IPS-18c (cell line): ENCODE measurements at regions not wholly inside any gene's neighbourhood (a gene's known extent, or its start where the extent isn't known, plus 50 kb on each side); places are given as distances from the start of the nearest gene placed in this dataset.

ENCODE experiments used
- H3K4me3 ChIP-seq: 2 replicates; pipeline ENCODE4 v1.7.0; 2013; ENCODE audit warnings: low read depth, mild to moderate bottlenecking, low read length, moderate library complexity; ENCODE audit not compliant: insufficient read depth
- H3K9me3 ChIP-seq: one replicate; pipeline ENCODE4 v1.6.1; 2013; ENCODE audit warnings: mild to moderate bottlenecking, low read length, moderate library complexity; ENCODE audit not compliant: control insufficient read depth, insufficient read depth

GRCh38 chr18:55853268-55853667 is 265.3 kb upstream of the TCF4 start:
- H3K9me3 ChIP-seq: no peaks in the 10 kb centered on the region

GRCh38 chr18:55850904-55851303 is 262.9 kb upstream of the TCF4 start:
- no peak overlapping the region for H3K4me3 ChIP-seq

More at GRCh38 chr18:55853268-55853667, 265.3 kb upstream of the TCF4 start:
- no peak overlapping the region for H3K4me3 ChIP-seq

GRCh38 chr18:55849391-55849790 is 261.4 kb upstream of the TCF4 start:
- Histone ChIP-seq H3K9me3 (no peaks in the 10 kb centered on the region), H3K4me3 (no peak overlapping the region)

More at GRCh38 chr18:55850904-55851303, 262.9 kb upstream of the TCF4 start:
- H3K9me3 ChIP-seq: no peaks in the 10 kb centered on the region

GRCh38 chr18:55847960-55848359 is 260.0 kb upstream of the TCF4 start:
- Histone ChIP-seq H3K9me3 (no peaks in the 10 kb centered on the region), H3K4me3 (no peak overlapping the region)

- H3K4me3 ChIP-seq: no peak overlapping the region
- no peaks in the 10 kb centered on the region for H3K9me3 ChIP-seq
Observed at GRCh38 chr18:55845221-55845620, 257.2 kb upstream of the TCF4 start.

GRCh38 chr18:55844382-55844781 is 256.4 kb upstream of the TCF4 start:
- Histone ChIP-seq H3K9me3 (no peaks in the 10 kb centered on the region), H3K4me3 (no peak overlapping the region)

DNA sequence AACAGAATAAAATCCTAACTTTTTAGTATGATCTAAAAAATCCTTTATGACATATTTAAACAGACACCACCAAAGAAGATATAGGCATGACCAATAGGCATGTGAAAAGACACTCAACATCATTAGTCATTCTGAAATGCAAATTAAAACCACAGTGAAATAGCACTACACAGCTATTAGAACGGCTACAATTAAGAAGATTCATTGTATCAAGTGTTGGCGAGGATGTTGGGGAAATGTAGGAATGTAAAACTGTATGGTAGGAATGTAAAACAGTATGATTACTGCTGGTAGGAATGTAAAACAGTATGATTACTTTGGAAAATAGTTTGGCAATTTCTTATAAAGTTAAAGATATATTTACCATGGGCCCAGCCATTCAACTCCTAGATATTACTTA is 253.3 kb upstream of the TCF4 start:
- Histone ChIP-seq H3K9me3 (no peaks in the 10 kb centered on the region), H3K4me3 (no peak overlapping the region)

DNA sequence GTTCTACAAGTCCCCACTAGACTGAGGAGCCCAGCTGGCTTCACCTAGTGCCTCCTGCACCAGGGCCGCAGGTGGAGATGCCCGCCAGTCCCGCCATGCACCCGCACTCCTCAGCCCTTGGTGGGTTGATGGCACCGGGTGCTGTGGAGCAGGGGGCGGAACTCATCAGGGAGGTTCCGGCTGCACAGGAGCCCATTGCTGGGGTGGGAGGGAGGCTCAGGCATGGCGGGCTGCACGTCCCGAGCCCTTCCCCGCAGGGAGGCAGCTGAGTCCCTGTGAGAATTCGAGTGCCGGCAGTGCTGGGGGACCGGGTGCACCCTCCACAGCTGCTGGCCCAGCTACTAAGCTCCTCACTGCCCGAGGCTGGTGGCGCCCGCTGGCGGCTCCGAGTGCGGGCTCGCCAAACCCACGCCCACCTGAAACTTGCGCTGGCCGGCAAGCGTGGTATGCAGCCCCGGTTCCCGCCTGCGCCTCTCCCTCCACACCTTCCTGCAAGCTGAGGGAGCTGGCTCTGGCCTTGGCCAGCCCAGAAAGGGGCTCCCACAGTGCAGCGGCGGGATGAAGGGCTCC is 252.7 kb upstream of the TCF4 start:
- Histone ChIP-seq H3K9me3 (no peaks in the 10 kb centered on the region), H3K4me3 (no peak overlapping the region)

DNA sequence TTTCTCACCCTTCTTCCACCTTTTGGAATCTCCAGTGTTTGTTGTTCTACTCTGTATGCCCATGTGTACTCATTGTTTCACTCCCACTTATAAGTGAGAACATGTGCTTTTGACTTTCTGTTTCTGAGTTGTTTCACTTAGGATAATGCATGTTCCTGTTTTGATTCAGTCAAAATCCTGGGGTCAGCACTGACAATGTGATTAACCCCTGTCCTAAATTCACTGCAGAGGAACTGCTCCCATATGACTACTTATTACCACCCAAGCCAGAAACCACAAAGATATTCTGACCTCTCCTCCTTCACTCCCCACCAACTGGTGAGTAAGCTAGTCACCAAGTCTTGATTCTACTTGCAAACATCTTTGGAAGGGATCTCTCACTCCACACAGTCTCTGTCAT is 251.4 kb upstream of the TCF4 start:
- no peak overlapping the region for H3K4me3 ChIP-seq

DNA sequence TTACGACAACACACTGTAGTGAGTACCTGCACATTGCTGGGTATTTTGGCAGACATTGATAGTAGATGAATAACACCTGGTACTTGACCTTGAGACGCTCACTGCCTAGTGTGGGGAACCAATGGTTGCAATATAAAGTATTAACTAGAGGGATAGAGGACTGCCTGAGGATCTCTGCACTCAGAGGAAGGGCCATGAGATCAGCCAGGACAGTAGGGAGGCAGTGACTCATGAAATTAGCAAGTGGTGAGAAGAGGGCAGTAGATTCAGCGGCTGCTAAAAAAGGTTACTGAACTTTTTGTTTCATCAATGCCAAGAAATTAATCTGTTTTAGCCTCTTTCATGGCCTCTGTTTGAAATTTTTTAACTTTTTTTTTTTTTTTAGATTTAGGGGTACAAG is 250.8 kb upstream of the TCF4 start:
- Histone ChIP-seq H3K4me3 (no peak overlapping the region), H3K9me3 (no peaks in the 10 kb centered on the region)

More for the DNA sequence above, 251.4 kb upstream of the TCF4 start:
- H3K9me3 ChIP-seq: no peaks in the 10 kb centered on the region

- no peak overlapping the region for H3K4me3 ChIP-seq
- no peaks in the 10 kb centered on the region for H3K9me3 ChIP-seq
Observed at GRCh38 chr18:55838319-55838718, 250.3 kb upstream of the TCF4 start.

- Histone ChIP-seq H3K9me3 (no peaks in the 10 kb centered on the region), H3K4me3 (no peak overlapping the region)
Observed at GRCh38 chr18:55833543-55833942, 245.6 kb upstream of the TCF4 start.

GRCh38 chr18:55830544-55830943 is 242.6 kb upstream of the TCF4 start:
- Histone ChIP-seq H3K4me3 (no peak overlapping the region), H3K9me3 (no peaks in the 10 kb centered on the region)

DNA sequence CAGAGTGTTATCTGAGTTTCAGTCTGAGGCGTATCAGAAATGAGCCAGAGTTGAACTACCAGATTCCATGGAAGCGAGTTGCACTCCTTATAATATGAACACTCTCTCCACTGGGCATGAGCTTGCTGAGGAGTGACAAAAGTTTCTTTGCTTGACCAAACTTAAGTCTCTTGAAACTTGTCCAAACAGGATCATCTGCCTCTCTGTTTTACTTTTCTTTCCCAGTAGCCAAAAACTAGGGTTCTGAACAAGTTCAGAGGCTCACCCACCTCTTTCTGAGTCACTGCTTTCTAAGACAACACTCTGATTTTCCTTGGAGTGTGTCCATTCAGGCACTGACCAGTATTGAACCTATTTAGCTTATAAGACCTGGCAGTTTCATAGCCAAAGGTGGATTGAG is 233.2 kb upstream of the TCF4 start:
- no peaks in the 10 kb centered on the region for H3K9me3 ChIP-seq
- H3K4me3 ChIP-seq: no peak overlapping the region

DNA sequence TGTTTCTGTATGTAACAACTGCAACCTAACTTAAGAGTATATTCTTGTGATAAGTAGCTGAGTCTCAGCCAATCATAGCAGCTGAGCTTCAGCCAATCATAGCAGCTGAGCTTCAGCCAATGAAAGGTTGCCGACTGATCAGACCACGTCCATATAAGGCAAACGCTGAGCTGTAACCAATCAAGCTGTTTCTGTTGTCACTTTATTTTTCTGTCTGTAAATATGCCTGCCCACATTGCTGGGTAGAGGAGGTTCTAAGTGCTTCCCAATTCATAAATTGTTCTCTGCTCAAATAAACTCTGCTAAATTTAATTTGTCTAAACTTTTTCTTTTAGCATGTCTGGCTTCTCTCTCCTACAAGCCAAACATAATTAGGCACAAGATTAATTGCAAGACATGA is 231.5 kb upstream of the TCF4 start:
- H3K9me3 ChIP-seq: no peaks in the 10 kb centered on the region
- no peak overlapping the region for H3K4me3 ChIP-seq

- H3K4me3 ChIP-seq: no peak overlapping the region
- no peaks in the 10 kb centered on the region for H3K9me3 ChIP-seq
Observed at GRCh38 chr18:55818284-55818683, 230.3 kb upstream of the TCF4 start.

GRCh38 chr18:55811925-55812324 is 223.9 kb upstream of the TCF4 start:
- Histone ChIP-seq H3K4me3 (no peak overlapping the region), H3K9me3 (no peaks in the 10 kb centered on the region)

DNA sequence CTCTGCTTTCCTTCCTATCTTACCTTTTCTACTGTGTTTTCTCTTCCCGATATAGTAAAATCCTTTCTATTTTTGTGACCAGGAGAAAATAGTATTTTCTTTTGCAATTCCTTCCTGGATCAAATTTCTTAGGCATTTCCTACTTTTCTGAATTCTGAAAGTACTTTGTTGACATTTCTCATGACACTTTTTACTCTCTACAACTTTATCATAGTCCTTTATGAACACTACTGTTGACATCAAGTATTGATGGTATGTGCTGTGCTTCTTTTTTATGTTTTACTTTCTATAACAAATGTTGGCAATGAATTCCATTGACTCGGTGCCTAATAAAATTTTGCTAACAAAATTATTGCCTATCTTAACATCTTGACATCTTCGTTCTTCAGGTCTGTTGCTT is 217.7 kb upstream of the TCF4 start:
- Histone ChIP-seq H3K4me3 (no peak overlapping the region), H3K9me3 (no peaks in the 10 kb centered on the region)

GRCh38 chr18:55795101-55795669 is 207.2 kb upstream of the TCF4 start:
- Histone ChIP-seq H3K4me3 (no peak overlapping the region), H3K9me3 (no peaks in the 10 kb centered on the region)
